Neutrophil (primary cell): ENCODE measurements at regions not wholly inside any gene's neighbourhood (a gene's known extent, or its start where the extent isn't known, plus 50 kb on each side); places are given as distances from the start of the nearest gene placed in this dataset.

ENCODE experiments used
- H3K27ac ChIP-seq: fragments of 200-600 bp; sonication (generic); 2 replicates; pipeline ENCODE4 v1.5.1; 2016; ENCODE audit warnings: mild to moderate bottlenecking, moderate library complexity
- H3K27me3 ChIP-seq: fragments of 200-600 bp; sonication (generic); 2 replicates; pipeline ENCODE4 v1.6.0; 2016; ENCODE audit warnings: mild to moderate bottlenecking
- H3K36me3 ChIP-seq: fragments of 200-600 bp; sonication (generic); 2 replicates; pipeline ENCODE4 v1.5.1; 2017
- H3K4me1 ChIP-seq, 2 experiments: fragments of 200-600 bp in 1 of 2; sonication (generic) in 1 of 2; 1 replicate in 1 of 2; 2 replicates in 1 of 2; pipeline versions ENCODE4 v1.5.1 to v1.6.1; 2013 to 2016; ENCODE audit warnings: low read depth in 1 of 2, low read length in 1 of 2, mild to moderate bottlenecking in 1 of 2, moderate library complexity in 1 of 2; ENCODE audit not compliant: control insufficient read depth in 1 of 2, insufficient read depth in 1 of 2
- H3K4me3 ChIP-seq, 2 experiments: fragments of 200-600 bp in 1 of 2; sonication (generic) in 1 of 2; 1 replicate in 1 of 2; 2 replicates in 1 of 2; pipeline ENCODE4 v1.5.1; 2013 to 2016; ENCODE audit warnings: low read depth in 1 of 2, low read length in 1 of 2, mild to moderate bottlenecking in 1 of 2, moderate library complexity in 1 of 2
- H3K9me3 ChIP-seq: fragments of 200-600 bp; sonication (generic); 2 replicates; pipeline ENCODE4 v1.5.1; 2016
- CTCF ChIP-seq: fragments of 200-600 bp; sonication (generic); IDR thresholded peaks from 2 replicates; pipeline ENCODE4 v1.5.1; 2016; ENCODE audit warnings: antibody characterized with exemption

DNA sequence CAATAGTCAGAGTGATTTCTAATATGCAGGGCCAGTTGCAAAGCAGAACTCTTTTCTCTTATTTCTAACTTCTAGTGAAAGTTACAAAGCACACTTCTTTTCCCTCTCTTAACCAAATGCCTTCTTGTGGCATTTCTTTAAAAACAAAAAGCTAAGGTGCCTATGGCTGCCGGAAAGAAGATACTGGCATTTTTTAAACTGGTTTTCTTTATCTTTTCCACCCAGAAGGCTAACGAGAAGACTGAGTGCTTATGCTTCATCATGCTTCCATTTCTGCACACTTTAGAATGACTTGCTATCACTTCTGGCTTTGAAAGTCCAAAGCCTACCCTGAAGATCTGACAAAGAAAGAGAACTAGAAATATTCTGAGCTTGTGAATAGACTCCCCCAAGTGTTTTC, 141.3 kb downstream of the P2RY1 start:
- Histone ChIP-seq H3K27ac (no peak overlapping the region), H3K9me3 (no peaks in the 10 kb centered on the region), H3K4me3 (no peak overlapping the region), H3K36me3 (no peaks in the 10 kb centered on the region), H3K27me3 (no peaks in the 10 kb centered on the region), H3K4me1 (no peaks in the 10 kb centered on the region)
- TF ChIP-seq CTCF = no peak

DNA sequence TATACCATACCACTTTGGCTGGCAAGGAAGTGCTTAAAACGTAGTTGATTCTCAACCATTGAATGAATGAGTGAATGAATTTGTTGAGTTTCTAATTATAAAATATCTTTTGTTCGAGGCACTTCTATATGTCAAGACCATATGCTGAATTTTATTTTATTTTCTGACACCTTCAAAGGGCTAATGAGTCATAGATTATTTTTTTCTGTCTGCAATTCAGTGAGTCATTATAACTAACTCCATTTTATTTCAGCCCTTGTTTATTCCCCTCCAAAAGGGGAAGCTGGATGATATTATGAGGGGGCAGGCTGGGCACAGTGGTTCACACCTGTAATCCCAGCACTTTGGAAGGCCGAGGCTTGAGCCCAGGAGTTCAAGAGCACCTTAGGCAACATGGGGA, 142.4 kb downstream of the P2RY1 start:
- no peak overlapping the region for H3K27ac ChIP-seq
- no peak for TF ChIP-seq CTCF
- no peak overlapping the region for H3K4me3 ChIP-seq
- no peaks in the 10 kb centered on the region for H3K27me3 ChIP-seq
- H3K36me3 ChIP-seq = no peaks in the 10 kb centered on the region
- no peaks in the 10 kb centered on the region for H3K9me3 ChIP-seq
- no peaks in the 10 kb centered on the region for H3K4me1 ChIP-seq

GRCh38 chr3:152978152-152978551, 143.2 kb downstream of the P2RY1 start:
- H3K27me3 ChIP-seq = no peaks in the 10 kb centered on the region
- H3K4me1 ChIP-seq = no peaks in the 10 kb centered on the region
- TF ChIP-seq CTCF = no peak
- no peak overlapping the region for H3K4me3 ChIP-seq
- H3K9me3 ChIP-seq = no peaks in the 10 kb centered on the region
- no peak overlapping the region for H3K27ac ChIP-seq
- no peaks in the 10 kb centered on the region for H3K36me3 ChIP-seq

GRCh38 chr3:152997526-152997925, 162.6 kb downstream of the P2RY1 start:
- Histone ChIP-seq H3K27ac (no peak overlapping the region), H3K4me3 (no peak overlapping the region), H3K27me3 (no peaks in the 10 kb centered on the region), H3K4me1 (no peaks in the 10 kb centered on the region), H3K9me3 (no peaks in the 10 kb centered on the region), H3K36me3 (no peaks in the 10 kb centered on the region)
- no peak for TF ChIP-seq CTCF

- no peak for TF ChIP-seq CTCF
- Histone ChIP-seq H3K27me3 (no peaks in the 10 kb centered on the region), H3K27ac (no peak overlapping the region), H3K9me3 (no peaks in the 10 kb centered on the region), H3K4me1 (no peaks in the 10 kb centered on the region), H3K4me3 (no peak overlapping the region), H3K36me3 (no peaks in the 10 kb centered on the region)
Measured at GRCh38 chr3:152998591-152998990, 163.4 kb upstream of the RAP2B start.

DNA sequence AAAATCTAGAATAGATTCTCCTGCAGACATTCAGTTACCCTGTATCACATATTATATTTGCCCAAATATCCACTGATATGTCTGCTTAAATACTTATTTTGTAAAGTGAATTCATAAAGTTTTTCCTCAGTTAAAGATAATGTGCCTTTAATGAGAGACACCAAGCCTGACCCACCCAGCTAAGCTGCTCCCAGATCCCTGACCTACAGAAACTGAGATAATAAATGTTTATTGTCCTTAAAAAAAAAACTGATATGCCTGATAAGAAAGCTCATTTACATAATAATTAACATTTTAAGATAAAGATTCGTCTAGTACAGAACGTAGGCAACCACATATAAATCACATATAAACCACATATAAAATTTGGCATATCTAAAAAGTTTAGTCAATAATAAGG, 161.7 kb upstream of the RAP2B start:
- Histone ChIP-seq H3K27ac (no peak overlapping the region), H3K27me3 (no peaks in the 10 kb centered on the region), H3K4me1 (no peaks in the 10 kb centered on the region), H3K4me3 (no peak overlapping the region), H3K9me3 (no peaks in the 10 kb centered on the region), H3K36me3 (no peaks in the 10 kb centered on the region)
- TF ChIP-seq CTCF = no peak
